Retinal pigment epithelial cell (primary cell): ENCODE measurements at regions not wholly inside any gene's neighbourhood (a gene's known extent, or its start where the extent isn't known, plus 50 kb on each side); places are given as distances from the start of the nearest gene placed in this dataset.
"Not testable (repeated sequence)": the region's sequence is repeated elsewhere in the genome, so short reads cannot be mapped to it uniquely, and the experiment has no call there.

Source experiments
- DNase-seq: peaks from one replicate; pipeline ENCODE4 v3.0.0-alpha.2; 2010; ENCODE audit warnings: low read depth
- H3K4me3 ChIP-seq: 2 replicates; pipeline ENCODE4 v1.5.1; 2011; ENCODE audit warnings: mild to moderate bottlenecking, low read length, control low read depth, moderate library complexity
- TF ChIP-seq, protein P1 (sequence below): conservative IDR thresholded peaks from 2 replicates; pipeline ENCODE4 v1.5.1; 2011; ENCODE audit warnings: low read depth, low read length, control low read depth, inconsistent platforms

DNA sequence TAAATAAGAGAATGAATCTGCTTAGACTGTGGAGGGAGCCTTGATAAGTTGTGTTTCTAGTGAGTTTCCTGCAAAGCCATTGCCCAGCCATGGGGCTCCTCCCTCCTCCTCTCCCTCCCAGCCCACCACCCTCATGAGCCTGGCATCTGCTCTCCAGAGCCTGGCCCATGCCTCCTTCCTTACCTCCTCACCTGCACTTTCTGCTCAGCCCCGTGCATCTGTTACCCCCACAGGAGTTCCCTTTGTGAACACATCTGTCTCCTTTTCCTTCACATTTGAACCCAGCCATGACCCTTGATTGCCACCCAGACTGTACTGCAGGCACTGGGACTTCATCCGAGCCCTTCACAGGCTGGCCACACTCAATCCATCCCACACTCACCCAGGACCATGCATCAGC lies 395.6 kb downstream of the IRX2 start:
- H3K4me3 ChIP-seq, result no peak overlapping the region
- TF ChIP-seq, protein P1, sequence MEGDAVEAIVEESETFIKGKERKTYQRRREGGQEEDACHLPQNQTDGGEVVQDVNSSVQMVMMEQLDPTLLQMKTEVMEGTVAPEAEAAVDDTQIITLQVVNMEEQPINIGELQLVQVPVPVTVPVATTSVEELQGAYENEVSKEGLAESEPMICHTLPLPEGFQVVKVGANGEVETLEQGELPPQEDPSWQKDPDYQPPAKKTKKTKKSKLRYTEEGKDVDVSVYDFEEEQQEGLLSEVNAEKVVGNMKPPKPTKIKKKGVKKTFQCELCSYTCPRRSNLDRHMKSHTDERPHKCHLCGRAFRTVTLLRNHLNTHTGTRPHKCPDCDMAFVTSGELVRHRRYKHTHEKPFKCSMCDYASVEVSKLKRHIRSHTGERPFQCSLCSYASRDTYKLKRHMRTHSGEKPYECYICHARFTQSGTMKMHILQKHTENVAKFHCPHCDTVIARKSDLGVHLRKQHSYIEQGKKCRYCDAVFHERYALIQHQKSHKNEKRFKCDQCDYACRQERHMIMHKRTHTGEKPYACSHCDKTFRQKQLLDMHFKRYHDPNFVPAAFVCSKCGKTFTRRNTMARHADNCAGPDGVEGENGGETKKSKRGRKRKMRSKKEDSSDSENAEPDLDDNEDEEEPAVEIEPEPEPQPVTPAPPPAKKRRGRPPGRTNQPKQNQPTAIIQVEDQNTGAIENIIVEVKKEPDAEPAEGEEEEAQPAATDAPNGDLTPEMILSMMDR, result no peak
- no peak for DNase-seq

GRCh38 chr5:2353871-2354440 lies 397.5 kb downstream of the IRX2 start:
- no peak overlapping the region for H3K4me3 ChIP-seq
- no peak for DNase-seq
- TF ChIP-seq, protein P1, result no peak

- TF ChIP-seq, protein P1, result no peak
- no peak for DNase-seq
- no peak overlapping the region for H3K4me3 ChIP-seq
Measured at GRCh38 chr5:2353211-2353610, 398.3 kb downstream of the IRX2 start.

- DNase-seq, result no peak
- TF ChIP-seq, protein P1, result no peak
- no peak overlapping the region for H3K4me3 ChIP-seq
Measured at GRCh38 chr5:2352101-2352861, 399.2 kb downstream of the IRX2 start.

- not testable (repeated sequence) for H3K4me3 ChIP-seq, DNase-seq
Measured at GRCh38 chr5:2349768-2350167, 401.7 kb downstream of the IRX2 start.

GRCh38 chr5:2338686-2339085 lies 412.8 kb downstream of the IRX2 start:
- H3K4me3 ChIP-seq, result no peak overlapping the region
- TF ChIP-seq, protein P1, result no peak
- no peak for DNase-seq

- no peak overlapping the region for H3K4me3 ChIP-seq
- TF ChIP-seq, protein P1, result no peak
- no peak for DNase-seq
Measured at GRCh38 chr5:2335733-2336515, 415.6 kb downstream of the IRX2 start.
